ENCODE measurements at regions not wholly inside any gene's neighbourhood (a gene's known extent, or its start where the extent isn't known, plus 50 kb on each side); places are given as distances from the start of the nearest gene placed in this dataset.

GRCh38 chr6:150537491-150537890 lies 62.2 kb upstream of the PLEKHG1 start:
- Mint-ChIP-seq H3K27ac (no peak overlapping the region), H3K4me3 (no peak overlapping the region), H3K36me3 (ENCODE audit: low read depth) (no peaks in the 10 kb centered on the region), H3K27me3 (ENCODE audit: low read depth) (peaks cover 6% of the 10 kb centered on the region), H3K4me1 (ENCODE audit: low read depth) (peaks cover 1% of the 10 kb centered on the region), H3K9me3 (no peaks in the 10 kb centered on the region)
- no peak for DNase-seq (ENCODE audit: low spot score)

GRCh38 chr6:150537893-150538292 lies 61.8 kb upstream of the PLEKHG1 start:
- DNase-seq (ENCODE audit: low spot score) = no peak
- peaks cover 6% of the 10 kb centered on the region for H3K27me3 Mint-ChIP-seq (ENCODE audit: low read depth)
- peaks cover 1% of the 10 kb centered on the region for H3K4me1 Mint-ChIP-seq (ENCODE audit: low read depth)
- H3K27ac Mint-ChIP-seq = no peak overlapping the region
- no peaks in the 10 kb centered on the region for H3K9me3 Mint-ChIP-seq
- no peak overlapping the region for H3K4me3 Mint-ChIP-seq
- no peaks in the 10 kb centered on the region for H3K36me3 Mint-ChIP-seq (ENCODE audit: low read depth)

- peaks cover 1% of the 10 kb centered on the region for H3K4me1 Mint-ChIP-seq (ENCODE audit: low read depth)
- H3K27ac Mint-ChIP-seq = no peak overlapping the region
- peaks cover 6% of the 10 kb centered on the region for H3K27me3 Mint-ChIP-seq (ENCODE audit: low read depth)
- no peaks in the 10 kb centered on the region for H3K9me3 Mint-ChIP-seq
- DNase-seq (ENCODE audit: low spot score) = no peak
- no peaks in the 10 kb centered on the region for H3K36me3 Mint-ChIP-seq (ENCODE audit: low read depth)
- H3K4me3 Mint-ChIP-seq = no peak overlapping the region
Observed at GRCh38 chr6:150539111-150539510, 60.6 kb upstream of the PLEKHG1 start.

DNA sequence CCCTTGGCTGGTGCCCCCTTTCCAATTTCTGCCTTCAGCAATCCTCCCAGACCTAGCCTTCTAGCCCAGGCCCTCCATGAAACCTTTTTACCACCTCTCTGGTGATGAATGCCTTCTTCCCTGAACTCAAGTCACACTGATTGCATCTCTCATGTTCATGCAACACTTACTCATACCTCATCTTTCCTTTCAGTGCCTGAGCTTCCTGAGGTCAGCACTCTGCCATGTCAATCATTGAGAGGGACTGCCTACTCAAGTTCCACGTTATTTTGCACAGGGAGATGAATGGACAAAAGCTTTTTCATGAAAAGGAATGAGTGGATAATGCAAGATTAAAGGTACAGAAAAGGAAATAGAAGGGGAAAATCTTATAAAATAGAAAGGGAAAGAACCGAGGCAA lies 60.1 kb upstream of the PLEKHG1 start:
- Mint-ChIP-seq H3K9me3 (no peaks in the 10 kb centered on the region), H3K4me1 (ENCODE audit: low read depth) (peaks cover 1% of the 10 kb centered on the region), H3K36me3 (ENCODE audit: low read depth) (no peaks in the 10 kb centered on the region), H3K27ac (no peak overlapping the region), H3K27me3 (ENCODE audit: low read depth) (peaks cover 6% of the 10 kb centered on the region), H3K4me3 (no peak overlapping the region)
- no peak for DNase-seq (ENCODE audit: low spot score)

GRCh38 chr6:150541576-150541975 lies 58.1 kb upstream of the PLEKHG1 start:
- Mint-ChIP-seq H3K27ac (no peak overlapping the region), H3K27me3 (ENCODE audit: low read depth) (peaks cover 15% of the 10 kb centered on the region), H3K36me3 (ENCODE audit: low read depth) (no peaks in the 10 kb centered on the region), H3K4me1 (ENCODE audit: low read depth) (peaks cover 1% of the 10 kb centered on the region), H3K4me3 (no peak overlapping the region), H3K9me3 (no peaks in the 10 kb centered on the region)
- DNase-seq (ENCODE audit: low spot score) = no peak

- H3K27ac Mint-ChIP-seq = no peak overlapping the region
Observed at GRCh38 chr6:150543178-150543577, 56.5 kb upstream of the PLEKHG1 start.

GRCh38 chr6:150544793-150545192 lies 54.9 kb upstream of the PLEKHG1 start:
- Mint-ChIP-seq H3K9me3 (no peaks in the 10 kb centered on the region), H3K4me3 (no peak overlapping the region), H3K36me3 (ENCODE audit: low read depth) (no peaks in the 10 kb centered on the region), H3K4me1 (ENCODE audit: low read depth) (peaks cover 1% of the 10 kb centered on the region), H3K27ac (no peak overlapping the region), H3K27me3 (ENCODE audit: low read depth) (peaks cover 19% of the 10 kb centered on the region)
- no peak for DNase-seq (ENCODE audit: low spot score)

More at GRCh38 chr6:150543178-150543577, 56.5 kb upstream of the PLEKHG1 start:
- peaks cover 23% of the 10 kb centered on the region for H3K27me3 Mint-ChIP-seq (ENCODE audit: low read depth)
- H3K36me3 Mint-ChIP-seq (ENCODE audit: low read depth) = no peaks in the 10 kb centered on the region
- H3K4me3 Mint-ChIP-seq = no peak overlapping the region
- H3K9me3 Mint-ChIP-seq = no peaks in the 10 kb centered on the region
- no peak for DNase-seq (ENCODE audit: low spot score)
- peaks cover 1% of the 10 kb centered on the region for H3K4me1 Mint-ChIP-seq (ENCODE audit: low read depth)

- no peak for DNase-seq (ENCODE audit: low spot score)
- Mint-ChIP-seq H3K27ac (no peak overlapping the region), H3K9me3 (no peaks in the 10 kb centered on the region)
Observed at GRCh38 chr6:150546457-150546856, 53.2 kb upstream of the PLEKHG1 start.

GRCh38 chr6:150547502-150548222 lies 52.0 kb upstream of the PLEKHG1 start:
- no peak for DNase-seq (ENCODE audit: low spot score)
- H3K4me1 Mint-ChIP-seq (ENCODE audit: low read depth) = no peaks in the 10 kb centered on the region
- no peak overlapping the region for H3K27ac Mint-ChIP-seq
- no peak overlapping the region for H3K4me3 Mint-ChIP-seq
- no peaks in the 10 kb centered on the region for H3K9me3 Mint-ChIP-seq
- H3K27me3 Mint-ChIP-seq (ENCODE audit: low read depth) = peaks cover 19% of the 10 kb centered on the region
- H3K36me3 Mint-ChIP-seq (ENCODE audit: low read depth) = no peaks in the 10 kb centered on the region

More at GRCh38 chr6:150546457-150546856, 53.2 kb upstream of the PLEKHG1 start:
- H3K4me3 Mint-ChIP-seq = no peak overlapping the region
- no peaks in the 10 kb centered on the region for H3K4me1 Mint-ChIP-seq (ENCODE audit: low read depth)
- H3K27me3 Mint-ChIP-seq (ENCODE audit: low read depth) = peaks cover 19% of the 10 kb centered on the region
- no peaks in the 10 kb centered on the region for H3K36me3 Mint-ChIP-seq (ENCODE audit: low read depth)

GRCh38 chr6:150548330-150548729 lies 51.4 kb upstream of the PLEKHG1 start:
- H3K27ac Mint-ChIP-seq = no peak overlapping the region
- peaks cover 19% of the 10 kb centered on the region for H3K27me3 Mint-ChIP-seq (ENCODE audit: low read depth)
- H3K9me3 Mint-ChIP-seq = no peaks in the 10 kb centered on the region
- no peaks in the 10 kb centered on the region for H3K4me1 Mint-ChIP-seq (ENCODE audit: low read depth)
- H3K36me3 Mint-ChIP-seq (ENCODE audit: low read depth) = no peaks in the 10 kb centered on the region
- no peak overlapping the region for H3K4me3 Mint-ChIP-seq
- no peak for DNase-seq (ENCODE audit: low spot score)

DNA sequence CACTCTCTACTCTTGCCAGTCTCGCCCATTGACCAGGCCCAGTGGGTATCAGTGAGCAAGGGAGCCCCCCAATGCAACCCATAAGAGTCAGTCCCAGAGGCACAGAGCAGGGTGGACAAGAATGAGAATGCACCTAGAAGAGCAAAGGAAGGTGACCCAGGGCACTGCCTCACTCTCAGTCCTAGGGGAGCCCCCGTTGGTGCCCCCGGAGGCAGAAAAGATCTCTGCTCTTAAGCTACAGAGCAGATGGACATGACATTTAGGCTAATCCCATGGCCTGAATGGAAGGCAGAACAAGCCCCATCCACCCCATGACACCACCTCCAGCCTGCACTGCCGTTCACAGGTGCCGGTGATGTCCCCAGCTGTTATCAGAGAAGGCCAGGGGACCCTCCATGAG lies 50.7 kb upstream of the PLEKHG1 start:
- Mint-ChIP-seq H3K27ac (no peak overlapping the region), H3K4me3 (no peak overlapping the region), H3K36me3 (ENCODE audit: low read depth) (no peaks in the 10 kb centered on the region), H3K9me3 (no peaks in the 10 kb centered on the region), H3K4me1 (ENCODE audit: low read depth) (no peaks in the 10 kb centered on the region), H3K27me3 (ENCODE audit: low read depth) (peaks cover 19% of the 10 kb centered on the region)
- no peak for DNase-seq (ENCODE audit: low spot score)

DNA sequence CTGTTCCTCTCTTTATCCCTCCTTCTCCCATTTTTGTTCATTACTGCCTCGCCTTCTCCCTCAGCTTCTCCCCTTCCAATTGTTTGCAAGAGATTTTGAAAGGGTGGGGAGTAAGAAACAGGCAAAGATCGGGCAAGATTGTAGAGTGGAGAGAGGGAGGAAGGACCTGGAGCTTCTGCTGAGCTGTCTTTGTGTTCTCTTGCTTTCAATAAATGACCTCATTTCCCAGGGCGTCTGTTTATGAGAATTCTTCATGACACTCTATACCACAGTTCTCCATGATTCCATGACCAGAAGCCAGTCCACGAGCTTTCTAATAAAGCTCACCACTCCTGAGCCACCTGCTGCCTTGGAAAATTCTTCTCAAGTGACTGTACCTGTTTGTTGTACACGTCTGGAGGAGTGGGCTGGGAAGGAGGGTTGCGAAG lies 50.0 kb upstream of the PLEKHG1 start:
- H3K27me3 Mint-ChIP-seq (ENCODE audit: low read depth) = peaks cover 19% of the 10 kb centered on the region
- H3K4me3 Mint-ChIP-seq = no peak overlapping the region
- H3K4me1 Mint-ChIP-seq (ENCODE audit: low read depth) = no peaks in the 10 kb centered on the region
- H3K9me3 Mint-ChIP-seq = no peaks in the 10 kb centered on the region
- no peaks in the 10 kb centered on the region for H3K36me3 Mint-ChIP-seq (ENCODE audit: low read depth)
- DNase-seq (ENCODE audit: low spot score) = no peak
- no peak overlapping the region for H3K27ac Mint-ChIP-seq
